GOT3 (cell line): ENCODE measurements at regions not wholly inside any gene's neighbourhood (a gene's known extent, or its start where the extent isn't known, plus 50 kb on each side); places are given as distances from the start of the nearest gene placed in this dataset.
"Not testable (repeated sequence)": the region's sequence is repeated elsewhere in the genome, so short reads cannot be mapped to it uniquely, and the experiment has no call there.

ENCODE experiments used
- DNase-seq: peaks from one replicate; lab custom pipeline; 2025; ENCODE audit warnings: mixed read lengths; lab: John Stamatoyannopoulos, UW

GRCh38 chr7:149714081-149714909, 59.1 kb downstream of the ZNF467 start:
- DNase-seq: peak; percentile 44

DNA sequence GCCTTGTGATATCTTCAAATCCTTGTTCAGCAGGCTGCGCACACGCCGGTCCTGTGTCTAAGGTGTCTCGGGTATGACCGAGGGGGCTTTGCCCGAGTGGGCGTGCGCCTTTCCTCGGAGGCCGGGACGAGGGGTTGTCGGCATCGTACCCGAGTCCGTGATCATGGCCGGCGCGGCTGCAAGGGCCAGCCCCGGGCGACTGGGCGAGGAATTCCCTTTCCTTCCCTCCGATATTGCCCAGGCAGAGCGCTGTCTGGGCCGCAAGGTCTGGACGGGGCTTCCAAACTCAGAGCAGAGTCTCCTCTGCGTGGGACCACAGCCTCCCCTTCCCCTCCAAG, 59.7 kb downstream of the ZNF467 start:
- DNase-seq: no peak

DNA sequence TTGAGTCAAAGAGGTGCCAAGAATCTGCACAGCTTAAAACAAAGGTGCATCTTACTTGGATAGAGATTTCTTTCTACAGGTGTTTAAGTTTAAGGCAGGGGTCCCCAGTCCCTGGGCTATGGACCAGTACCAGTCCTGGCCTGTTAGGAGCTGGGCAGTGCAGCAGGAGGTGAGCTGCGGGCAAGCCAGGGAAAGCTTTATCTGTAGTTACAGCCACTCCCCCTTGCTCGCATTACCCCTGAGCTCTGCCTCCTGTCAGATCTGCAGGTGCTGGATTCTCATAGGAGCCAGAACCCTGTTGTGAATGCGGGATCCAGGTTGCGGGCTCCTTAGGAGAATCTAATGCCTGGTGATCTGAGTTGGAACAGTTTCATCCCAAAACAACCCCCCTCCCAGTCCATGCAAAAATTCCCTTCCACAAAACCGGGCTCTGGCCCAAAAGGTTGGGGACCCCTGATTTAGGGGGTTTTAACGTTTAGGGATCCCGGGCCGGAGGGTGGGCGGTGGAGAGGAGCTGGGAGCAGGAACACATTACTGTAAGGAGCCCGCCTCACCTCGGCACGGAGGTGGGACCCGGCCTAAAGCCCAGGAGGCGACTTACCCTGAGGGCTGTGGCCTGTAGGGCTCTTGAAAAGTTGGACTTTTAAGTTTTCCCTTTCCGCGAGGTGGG, 60.2 kb downstream of the ZNF467 start:
- no peak for DNase-seq

DNA sequence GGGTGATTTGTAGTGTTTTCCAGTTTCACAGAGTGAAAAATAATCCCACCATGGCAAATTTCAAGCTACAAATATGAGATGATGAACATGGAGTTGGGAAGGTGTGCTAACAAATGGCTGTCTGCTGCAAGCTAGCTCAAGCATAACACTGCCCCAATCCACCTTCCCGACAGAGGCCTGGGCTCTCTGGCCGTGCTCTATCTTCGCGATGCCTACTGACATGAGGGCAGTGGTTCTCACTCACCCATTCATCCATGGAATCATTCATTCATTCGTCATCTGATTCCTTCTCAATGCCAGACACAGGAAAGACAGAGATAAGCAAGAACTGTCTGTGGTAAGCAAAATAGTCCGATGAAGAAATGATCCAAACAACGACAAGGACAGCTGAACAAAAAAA, 65.4 kb downstream of the ZNF467 start:
- no peak for DNase-seq

- DNase-seq: no peak
These were observed 65.9 kb downstream of the ZNF467 start for GRCh38 chr7:149707448-149707886.

- no peak for DNase-seq
These were observed 67.0 kb downstream of the ZNF467 start for GRCh38 chr7:149706398-149706797.

- no peak for DNase-seq
These were observed 68.9 kb downstream of the ZNF467 start for GRCh38 chr7:149704507-149704906.

DNA sequence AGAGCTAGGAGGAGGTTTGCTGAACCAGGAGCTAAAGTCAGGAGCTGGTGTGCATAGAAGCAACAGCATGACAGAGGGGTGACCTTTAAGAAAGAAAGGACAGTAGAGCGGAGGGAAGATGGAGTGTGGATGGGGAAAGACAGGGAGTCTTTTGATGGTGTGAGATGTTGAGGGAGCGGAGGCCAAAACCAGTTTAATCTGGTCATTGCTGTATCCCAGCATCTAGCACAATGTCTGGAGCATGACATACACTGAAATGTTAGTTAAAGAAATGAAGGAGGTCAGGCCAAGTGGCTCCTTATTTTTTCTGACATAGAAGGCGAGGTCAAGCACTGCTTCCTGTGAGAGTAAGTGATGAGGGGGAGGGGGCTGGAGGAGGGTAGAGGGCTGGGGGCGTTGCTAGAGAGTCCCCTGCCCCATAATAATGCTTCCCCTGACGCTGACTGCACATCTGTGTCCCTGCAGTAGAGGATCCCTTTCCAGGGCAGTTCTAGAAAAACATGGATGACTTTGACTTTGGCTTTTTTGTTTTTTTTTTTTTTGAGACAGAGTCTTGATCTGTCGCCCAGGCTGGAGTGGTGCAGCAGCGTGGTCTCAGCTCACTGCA, 70.2 kb downstream of the ZNF467 start:
- DNase-seq: no peak

DNA sequence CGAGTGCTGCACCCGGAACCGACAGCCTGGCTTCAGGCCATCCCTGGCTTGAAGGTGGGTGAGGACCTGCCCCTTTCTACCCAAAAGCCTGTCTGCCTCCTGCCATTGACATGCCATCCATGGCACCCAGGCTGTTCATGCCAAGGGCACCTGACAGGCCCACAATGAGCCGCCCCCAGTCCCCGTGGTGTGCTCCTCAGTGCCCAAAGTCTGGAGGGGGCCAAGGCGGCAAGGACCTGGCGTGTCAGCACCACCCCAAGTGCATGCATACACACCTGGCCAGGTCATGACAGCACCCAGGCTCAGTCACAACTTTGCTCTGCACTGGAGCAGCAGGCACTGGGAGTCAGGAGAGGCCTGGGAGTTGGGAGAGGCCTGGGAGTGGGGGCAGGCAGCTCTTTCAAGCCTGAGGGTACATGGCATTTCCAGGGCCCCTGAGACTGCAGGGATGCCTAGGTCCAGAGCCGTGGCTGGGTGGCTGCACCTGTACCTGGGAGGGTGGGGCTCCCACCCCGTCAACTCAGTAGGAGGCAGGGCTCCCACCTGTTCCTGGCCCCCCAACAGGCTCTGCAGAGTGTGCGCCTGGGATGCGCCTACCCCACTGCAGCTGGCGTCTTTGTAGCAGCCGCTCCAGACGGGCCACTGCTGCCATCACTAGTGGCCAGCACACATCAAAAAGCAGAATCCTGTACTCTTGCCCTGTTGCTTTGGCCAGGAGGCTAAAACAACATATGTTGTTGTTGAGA, 71.7 kb downstream of the ZNF467 start:
- no peak for DNase-seq

GRCh38 chr7:149697767-149698166, 75.6 kb downstream of the ZNF467 start:
- DNase-seq: not testable (repeated sequence)

DNA sequence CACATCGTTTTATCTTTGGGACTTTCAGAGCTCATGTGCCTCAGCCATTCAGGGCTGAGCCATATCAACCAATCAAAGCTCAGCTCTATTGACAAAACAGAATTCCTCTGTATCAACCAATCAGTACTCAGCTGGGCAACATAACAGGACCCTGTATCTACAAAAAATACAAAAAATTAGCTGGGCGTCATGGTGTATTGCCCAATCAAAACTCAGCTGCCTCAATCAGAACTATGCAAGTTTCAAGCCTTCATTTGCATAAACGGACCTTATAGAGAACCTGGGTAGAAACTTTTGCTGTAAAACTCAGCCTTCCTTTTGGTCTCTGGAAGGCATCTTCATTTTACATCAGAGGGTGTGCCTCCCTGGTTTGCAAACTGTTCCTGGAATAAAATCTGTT, 77.1 kb downstream of the ZNF467 start:
- DNase-seq: no peak

GRCh38 chr7:149692557-149692982, 80.8 kb downstream of the ZNF467 start:
- no peak for DNase-seq

DNA sequence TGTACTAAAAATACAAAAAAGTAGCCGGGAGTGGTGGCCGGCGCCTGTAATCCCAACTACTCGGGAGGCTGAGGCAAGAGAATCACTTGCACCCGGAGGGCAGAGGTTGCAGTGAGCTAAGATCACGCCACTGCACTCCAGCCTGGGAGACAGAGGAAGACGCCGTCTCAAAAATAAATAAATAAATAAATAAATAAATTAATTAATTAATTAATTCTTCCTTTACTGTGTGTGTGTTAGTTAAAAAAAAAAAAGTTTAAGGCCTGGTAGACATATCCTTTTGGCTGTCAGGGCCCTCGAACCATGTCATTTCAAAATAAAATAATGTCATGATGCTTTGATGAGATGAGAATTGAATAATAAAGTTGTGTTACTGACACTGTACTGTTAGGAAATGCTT, 81.3 kb downstream of the ZNF467 start:
- no peak for DNase-seq

DNA sequence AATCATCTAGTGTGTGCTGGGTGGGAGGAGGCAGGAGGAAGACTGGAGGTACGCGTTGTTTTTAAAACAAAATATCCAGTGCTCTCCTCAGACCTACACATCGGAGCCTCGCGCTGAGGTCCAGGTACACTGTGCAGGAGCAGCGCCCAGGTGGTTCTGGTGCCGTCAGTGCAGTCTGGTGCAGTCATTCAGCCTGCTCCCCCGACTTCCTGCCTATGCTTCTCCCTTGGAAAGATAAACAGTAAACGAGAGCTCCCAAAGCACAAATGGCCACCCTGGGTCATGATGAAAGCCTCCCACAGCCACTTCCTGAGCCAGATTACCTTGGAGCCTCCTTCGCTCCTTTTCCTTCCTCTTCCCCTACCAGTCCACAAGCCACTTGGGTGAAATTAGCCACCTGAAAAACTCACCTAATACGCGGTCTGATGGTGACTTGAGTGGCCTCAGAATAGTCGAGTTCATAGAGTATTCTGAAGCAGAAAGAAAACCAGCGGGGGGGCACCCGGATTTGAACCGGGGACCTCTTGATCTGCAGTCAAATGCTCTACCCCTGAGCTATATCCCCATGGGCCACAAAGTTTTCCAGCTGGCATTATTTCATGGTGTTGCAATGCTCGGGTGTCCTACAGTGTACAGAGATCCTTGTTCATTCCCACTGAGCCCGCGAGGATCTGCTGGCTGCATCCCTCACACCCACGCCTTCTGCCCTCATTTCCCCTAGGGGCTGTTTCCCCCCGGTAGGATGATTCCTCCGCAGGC, 82.5 kb downstream of the ZNF467 start:
- DNase-seq: peak; percentile 69

GRCh38 chr7:149689291-149689721, 84.1 kb downstream of the ZNF467 start:
- DNase-seq: no peak

DNA sequence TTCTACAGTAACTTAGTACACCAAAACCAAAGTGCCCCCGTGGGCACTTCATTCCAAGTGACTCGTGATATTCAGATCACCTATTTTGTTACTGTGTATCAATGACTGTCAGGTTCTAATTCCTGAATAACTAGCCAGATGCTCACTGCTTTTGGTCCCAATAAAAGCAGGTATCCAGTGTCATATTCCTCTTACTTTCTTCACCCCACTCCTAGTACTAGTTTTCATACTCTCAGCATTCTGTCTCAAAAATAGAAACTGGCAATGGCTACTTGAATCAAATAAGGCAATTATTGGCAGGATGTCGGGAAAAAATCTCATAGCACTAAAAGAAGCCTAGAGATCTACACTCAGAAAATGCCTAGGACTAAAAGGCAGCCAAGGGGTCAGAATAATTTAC, 84.6 kb downstream of the ZNF467 start:
- DNase-seq: no peak

DNA sequence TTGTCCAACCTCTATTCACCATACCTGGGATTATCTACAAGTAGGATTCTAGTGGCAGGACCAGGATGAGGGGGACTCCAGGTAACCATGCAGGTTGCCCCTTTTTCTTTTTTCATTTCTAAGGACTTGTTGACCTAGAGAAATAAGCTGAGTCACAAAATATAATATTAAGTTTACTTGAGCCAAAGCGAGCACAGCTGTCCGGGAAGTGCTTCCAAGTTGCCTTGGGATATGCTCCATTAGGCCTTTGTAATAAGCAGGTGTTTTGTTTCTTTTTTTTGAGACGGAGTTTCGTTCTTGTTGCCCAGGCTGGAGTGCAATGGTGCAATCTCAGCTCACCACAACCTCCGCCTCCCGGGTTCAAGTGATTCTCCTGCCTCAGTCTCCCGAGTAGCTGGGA, 85.6 kb downstream of the ZNF467 start:
- DNase-seq: not testable (repeated sequence)

DNA sequence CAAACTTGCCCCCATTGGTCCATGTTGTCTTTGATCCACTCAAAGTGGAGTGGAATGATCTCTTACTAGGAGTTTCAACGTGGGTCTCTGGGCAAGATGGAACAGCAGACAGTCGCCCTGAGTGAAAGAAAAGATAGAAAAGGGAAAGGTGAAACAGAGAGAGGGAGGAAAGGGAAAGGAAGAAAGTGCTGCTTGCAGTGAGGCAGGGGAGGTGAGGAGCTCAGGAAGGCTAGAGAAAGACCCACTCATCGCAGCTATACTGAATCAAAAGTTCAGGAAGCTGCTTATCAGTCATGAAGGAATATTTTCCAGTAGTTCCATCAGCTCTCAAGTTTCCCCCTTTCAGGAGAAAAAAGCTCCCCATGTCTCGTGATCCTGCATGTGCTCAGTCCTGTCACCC, 86.9 kb downstream of the ZNF467 start:
- no peak for DNase-seq

DNA sequence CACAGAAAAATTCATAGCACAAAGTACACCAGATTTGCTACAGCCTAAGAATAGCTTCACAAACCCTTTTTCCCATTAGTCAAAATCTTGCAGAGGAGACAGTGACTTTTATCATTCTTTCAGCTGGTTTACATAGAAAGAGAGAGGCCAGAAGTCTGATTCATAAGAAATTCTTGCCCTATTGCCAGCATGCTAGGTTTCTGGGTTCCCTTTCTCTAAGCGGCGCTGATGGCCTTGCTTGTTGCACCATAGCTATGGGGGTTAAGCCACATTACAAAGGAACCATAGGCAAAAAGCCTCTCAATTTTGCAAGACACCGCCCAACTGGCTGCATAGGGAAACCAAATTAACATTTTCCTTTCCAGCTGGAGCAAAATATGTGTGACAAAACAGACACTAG, 87.4 kb downstream of the ZNF467 start:
- no peak for DNase-seq

- DNase-seq: no peak
These were observed 87.9 kb downstream of the ZNF467 start for GRCh38 chr7:149685455-149685854.

GRCh38 chr7:149683898-149684297, 89.5 kb downstream of the ZNF467 start:
- no peak for DNase-seq

GRCh38 chr7:149683181-149683580, 90.2 kb downstream of the ZNF467 start:
- no peak for DNase-seq
